ENCODE measurements at regions not wholly inside any gene's neighbourhood (a gene's known extent, or its start where the extent isn't known, plus 50 kb on each side); places are given as distances from the start of the nearest gene placed in this dataset.

DNA sequence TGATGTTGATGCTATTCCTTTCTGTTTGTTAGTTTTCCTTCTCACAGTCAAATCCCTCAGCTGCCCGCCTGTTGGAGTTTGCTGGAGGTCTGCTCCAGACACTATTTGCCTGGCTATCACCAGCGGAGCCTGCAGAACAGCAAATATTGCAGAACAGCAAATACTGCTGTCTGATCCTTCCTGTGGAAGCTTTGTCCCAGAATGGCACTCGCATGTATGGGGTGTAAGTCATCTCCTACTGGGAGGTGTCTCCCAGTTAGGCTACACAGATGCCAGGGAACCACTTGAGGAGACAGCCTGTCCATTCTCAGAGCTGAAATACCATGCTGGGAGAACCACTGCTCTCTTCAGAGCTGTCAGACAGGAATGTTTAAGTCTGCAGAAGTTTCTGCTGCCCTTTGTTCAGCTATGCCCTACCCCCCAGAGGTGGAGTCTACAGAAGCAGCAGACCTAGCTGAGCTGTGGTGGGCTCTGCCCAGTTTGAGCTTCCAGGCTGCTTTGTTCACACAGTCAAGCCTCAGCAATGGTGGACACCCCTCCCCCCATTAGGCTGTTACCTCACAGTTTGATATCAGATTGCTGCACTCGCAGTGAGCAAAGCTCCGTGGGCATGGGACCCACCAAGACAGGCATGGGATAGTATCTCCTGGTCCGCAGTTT lies 74.9 kb downstream of the SPIN3 start:
- TF ChIP-seq, protein P1, sequence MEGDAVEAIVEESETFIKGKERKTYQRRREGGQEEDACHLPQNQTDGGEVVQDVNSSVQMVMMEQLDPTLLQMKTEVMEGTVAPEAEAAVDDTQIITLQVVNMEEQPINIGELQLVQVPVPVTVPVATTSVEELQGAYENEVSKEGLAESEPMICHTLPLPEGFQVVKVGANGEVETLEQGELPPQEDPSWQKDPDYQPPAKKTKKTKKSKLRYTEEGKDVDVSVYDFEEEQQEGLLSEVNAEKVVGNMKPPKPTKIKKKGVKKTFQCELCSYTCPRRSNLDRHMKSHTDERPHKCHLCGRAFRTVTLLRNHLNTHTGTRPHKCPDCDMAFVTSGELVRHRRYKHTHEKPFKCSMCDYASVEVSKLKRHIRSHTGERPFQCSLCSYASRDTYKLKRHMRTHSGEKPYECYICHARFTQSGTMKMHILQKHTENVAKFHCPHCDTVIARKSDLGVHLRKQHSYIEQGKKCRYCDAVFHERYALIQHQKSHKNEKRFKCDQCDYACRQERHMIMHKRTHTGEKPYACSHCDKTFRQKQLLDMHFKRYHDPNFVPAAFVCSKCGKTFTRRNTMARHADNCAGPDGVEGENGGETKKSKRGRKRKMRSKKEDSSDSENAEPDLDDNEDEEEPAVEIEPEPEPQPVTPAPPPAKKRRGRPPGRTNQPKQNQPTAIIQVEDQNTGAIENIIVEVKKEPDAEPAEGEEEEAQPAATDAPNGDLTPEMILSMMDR (IDR thresholded peaks at IDR 0.05), result no peak
- no peak for TF ChIP-seq POLR2AphosphoS5 (IDR thresholded peaks at IDR 0.05; ENCODE audit: low read depth, low read length)
- no peak for TF ChIP-seq SIN3A (IDR thresholded peaks at IDR 0.05; ENCODE audit: borderline replicate concordance, insufficient read depth, low read depth, low read length)
- TF ChIP-seq REST (IDR thresholded peaks at IDR 0.05; ENCODE audit: insufficient read depth in 1 of 2, low read depth in 2 of 2, low read length in 1 of 2), result no peak

Data from Panc1 (cell line).